ENCODE measurements at regions not wholly inside any gene's neighbourhood (a gene's known extent, or its start where the extent isn't known, plus 50 kb on each side); places are given as distances from the start of the nearest gene placed in this dataset.
"Not testable (repeated sequence)": the region's sequence is repeated elsewhere in the genome, so short reads cannot be mapped to it uniquely, and the experiment has no call there.

DNA sequence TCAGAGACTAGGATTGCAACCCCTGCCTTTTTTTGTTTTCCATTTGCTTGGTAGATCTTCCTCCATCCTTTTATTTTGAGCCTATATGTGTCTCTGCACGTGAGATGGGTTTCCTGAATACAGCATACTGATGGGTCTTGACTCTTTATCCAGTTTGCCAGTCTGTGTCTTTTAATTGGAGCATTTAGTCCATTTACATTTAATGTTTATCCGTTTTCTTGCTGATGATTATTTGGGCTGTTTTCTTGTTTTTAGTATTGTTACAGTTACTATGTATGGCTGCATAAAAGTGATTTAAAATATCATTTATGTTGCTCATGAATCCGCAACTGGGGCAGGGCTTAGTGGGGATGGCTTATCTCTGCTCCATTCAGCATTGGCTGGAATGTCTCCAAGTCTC, 228.2 kb upstream of the RPS23 start:
- DNase-seq (ENCODE audit: low read depth, low spot score): not testable (repeated sequence)

DNA sequence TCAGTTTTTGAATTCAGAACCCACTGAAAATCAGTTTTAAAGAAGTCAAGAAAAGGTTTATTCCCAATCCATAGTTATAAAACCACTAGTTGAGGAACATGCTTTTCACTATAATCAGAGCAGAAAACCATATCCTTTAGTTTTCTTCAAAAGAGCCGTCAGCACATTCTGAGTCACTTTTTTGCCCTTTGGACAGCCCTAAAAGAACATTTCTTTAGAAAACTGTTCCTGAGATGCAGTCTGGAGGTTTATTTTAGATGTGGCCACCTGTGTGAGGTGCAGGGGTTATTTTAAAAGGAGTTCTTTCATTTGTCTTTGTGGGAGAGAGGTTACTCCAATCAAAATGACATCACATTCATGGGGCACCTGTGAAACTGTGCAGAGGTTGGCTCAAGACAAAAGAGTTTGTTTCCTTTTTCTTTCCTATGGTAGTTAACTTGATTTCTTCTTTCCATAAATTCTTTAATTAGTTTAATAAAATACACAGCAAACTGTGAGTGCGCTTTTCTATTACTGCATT, 221.6 kb upstream of the RPS23 start:
- DNase-seq (ENCODE audit: low read depth, low spot score): no peak

DNA sequence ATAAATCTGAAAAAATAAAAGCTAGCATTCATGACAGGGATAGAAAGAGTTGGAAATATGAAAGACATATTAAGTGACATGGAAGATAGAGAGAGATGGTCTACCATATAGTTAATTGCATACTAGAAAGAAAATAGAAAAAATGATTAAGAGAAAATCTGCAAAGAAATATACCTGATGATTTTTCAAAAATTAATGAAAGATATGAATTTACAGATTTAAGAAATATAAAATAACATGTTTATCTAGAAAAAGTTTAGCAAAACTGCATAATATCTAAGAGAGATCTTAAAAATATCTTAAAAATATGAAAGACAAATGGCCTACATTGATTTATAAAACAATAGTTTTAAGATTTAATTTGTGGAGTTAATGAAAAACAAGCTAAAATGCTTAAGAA, 219.1 kb upstream of the RPS23 start:
- no peak for DNase-seq (ENCODE audit: low read depth, low spot score)

DNA sequence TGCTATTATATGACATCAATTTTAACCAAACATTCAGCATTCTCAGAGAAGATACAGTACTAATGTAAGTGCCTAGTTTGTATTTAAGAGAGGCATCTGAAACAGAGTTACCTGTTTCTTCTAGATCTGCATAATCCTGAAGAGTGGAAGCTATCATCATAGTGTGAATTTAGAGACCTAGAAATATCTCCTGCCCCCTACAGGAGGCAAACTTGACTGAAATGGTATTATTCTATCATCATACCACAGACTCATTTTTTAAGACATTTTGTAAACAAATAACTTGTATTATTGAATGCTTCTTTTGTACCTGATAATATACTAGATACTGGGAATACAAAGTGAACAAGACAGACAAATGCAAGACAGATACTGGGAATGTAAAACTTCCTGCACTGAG, 216.8 kb upstream of the RPS23 start:
- DNase-seq (ENCODE audit: low read depth, low spot score): no peak

DNA sequence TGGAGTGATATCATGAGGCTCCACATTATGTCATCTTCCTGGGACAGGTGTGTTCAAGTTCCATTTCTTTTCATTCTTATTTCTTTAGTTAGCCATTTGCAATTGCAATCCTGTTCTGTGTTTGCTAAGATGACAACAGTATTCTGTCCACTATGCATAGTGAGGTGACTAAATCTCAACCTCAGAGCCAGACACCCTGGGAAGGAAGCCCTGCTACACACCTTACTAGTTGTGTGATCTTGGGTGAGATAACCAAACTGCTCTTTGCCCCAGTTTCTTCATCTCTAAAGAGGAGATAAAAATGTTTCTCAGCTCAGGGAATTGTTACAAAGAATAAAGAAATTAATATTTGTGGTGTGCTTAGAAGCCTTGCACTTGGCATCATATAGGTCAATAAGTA, 215.1 kb upstream of the RPS23 start:
- no peak for DNase-seq (ENCODE audit: low read depth, low spot score)

DNA sequence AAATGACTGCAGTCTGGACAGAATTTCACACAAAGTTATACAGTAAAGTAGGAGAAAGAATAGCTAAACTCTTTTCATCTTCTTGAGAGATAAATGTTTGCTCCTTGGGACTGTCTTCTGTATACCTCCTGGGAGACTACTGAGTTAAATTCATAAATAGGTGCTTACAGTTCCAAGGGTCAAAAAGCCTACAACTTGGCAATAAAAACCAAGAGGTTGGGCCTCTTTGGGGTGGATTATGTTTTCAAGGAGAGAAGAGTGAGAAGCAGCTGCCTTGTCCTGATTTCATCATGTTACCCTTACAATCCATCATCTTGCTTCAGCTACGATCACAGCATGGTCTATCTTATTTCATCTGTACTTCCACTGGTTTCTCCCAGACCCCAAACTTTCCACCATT, 213.2 kb upstream of the RPS23 start:
- DNase-seq (ENCODE audit: low read depth, low spot score): no peak

DNA sequence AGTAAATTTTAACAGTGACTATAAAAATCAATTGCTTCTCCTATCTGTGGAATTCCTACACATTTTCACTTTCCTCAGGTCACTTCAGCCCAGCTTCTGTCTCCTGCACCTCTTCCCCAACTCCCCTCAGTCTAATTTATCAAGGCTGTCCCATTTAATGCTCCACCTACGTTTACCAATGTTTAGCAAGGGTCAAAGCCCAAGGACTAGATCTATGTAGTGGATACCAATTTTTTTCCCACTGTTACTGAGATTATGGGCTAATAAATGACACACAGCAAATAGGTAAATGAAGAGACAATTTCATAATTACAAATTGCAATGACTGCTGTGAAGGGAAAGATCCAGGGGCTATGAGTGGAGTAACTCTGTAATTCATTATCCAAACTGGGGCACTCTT, 211.5 kb upstream of the RPS23 start:
- no peak for DNase-seq (ENCODE audit: low read depth, low spot score)

DNA sequence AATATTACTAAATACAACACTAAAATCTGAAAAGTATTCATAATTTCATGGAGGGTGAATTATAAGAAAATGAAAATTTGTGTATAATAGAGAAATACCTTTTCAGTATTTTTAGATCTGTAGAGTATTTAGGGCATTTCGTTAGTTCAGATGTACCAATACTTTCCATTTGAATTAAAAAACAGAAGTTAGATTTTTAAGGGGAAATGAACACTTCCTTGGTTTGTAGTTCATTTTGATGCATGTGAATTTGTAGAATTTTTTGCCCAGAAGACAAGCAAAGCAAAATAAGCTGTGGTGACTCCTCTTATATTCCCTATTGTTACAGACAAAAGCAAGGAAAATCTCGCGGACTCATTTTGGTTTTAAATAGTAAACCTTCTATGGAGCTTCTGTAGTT, 209.0 kb upstream of the RPS23 start:
- no peak for DNase-seq (ENCODE audit: low read depth, low spot score)

DNA sequence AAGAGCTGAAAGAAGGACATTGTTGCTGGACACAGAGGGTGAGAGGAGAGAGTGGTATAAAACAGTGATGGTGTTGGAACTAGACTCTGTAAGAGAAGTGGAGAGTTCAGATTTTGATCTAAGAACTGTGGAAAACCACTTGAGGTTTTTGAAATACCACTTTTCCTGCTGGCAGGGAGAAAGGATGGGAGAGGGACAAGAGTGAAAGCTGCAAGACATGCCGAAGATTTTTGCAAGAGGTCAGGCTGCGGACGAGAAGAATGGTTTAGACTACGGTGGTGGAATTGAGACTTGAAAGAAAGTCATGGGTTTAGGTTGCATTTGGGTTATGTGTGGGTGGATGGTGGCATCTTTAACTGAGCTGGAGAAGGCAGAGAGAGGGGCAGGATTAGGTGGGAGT, 202.2 kb upstream of the RPS23 start:
- no peak for DNase-seq (ENCODE audit: low read depth, low spot score)

DNA sequence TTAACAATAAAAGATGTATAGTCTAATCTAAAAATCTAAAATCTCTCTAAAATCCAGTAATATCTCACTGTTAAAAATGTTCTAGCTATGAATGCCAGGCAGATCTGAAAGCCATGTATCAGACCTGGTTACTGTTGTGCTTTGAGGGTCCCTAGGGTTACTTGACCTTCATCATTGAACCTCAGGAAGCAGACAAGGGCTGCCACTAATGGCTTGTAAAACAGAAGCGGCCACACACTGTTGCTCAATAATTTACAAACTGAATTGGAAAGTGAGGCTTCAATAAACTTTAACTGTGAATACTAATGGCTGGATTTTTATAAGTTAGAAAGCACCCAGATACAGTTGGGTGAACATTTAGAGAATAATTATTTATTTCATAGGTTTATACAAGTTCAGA, 198.0 kb upstream of the RPS23 start:
- no peak for DNase-seq (ENCODE audit: low read depth, low spot score)

DNA sequence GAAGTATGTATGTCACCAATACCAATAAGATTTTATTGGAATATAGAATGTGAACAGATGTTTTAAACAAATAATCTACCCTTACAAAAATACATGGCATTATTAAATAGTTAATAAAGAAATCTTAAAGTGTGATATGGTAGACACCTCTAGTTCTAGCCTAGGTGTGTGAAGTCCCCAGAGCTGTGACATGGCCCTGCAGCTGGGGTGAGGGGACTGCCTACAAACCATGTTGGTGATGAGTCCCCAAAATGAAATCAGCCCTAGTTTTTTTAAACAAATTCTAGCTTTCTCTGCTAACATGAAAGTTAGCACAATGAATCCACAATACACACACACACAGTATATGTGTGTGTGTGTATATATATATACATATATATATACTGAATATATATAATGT, 195.1 kb upstream of the RPS23 start:
- DNase-seq (ENCODE audit: low read depth, low spot score): no peak

DNA sequence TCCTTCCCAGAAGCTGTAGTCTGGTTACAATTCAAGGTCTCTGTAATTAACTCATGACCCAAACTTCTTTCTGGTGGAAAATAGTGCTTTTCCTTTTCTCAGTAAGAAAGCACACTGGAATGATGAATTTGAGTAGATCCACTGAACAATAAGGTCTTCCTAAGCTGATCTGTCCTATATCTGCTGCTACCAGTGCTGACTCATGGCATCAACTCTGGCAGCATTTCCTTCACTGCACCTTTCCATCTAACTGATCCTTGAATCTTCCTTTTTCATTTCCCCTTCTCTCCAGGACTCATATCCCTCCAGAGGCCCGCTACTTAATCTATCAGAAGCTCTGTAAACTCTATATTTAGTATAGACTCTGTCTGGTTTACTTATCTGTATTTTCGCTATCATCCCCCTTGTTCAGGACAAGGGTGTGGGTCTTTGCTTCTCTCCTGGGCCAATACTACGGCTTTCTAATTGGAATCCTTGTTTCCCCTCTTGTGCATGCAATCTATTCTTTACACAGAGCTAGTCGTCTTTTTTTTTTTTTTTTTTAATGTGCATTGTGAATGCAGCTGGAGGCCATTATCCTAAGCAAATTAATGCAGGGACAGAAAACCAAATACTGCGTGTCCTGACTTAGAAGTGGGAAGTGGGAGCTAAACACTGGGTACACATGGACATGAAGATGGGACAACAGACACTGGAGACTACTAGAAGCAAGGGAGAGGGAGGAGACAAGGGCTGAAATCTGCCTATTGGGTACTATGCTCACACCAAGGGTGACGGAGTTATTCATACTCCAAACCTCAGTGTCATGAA, 192.2 kb upstream of the RPS23 start:
- no peak for DNase-seq (ENCODE audit: low read depth, low spot score)

DNA sequence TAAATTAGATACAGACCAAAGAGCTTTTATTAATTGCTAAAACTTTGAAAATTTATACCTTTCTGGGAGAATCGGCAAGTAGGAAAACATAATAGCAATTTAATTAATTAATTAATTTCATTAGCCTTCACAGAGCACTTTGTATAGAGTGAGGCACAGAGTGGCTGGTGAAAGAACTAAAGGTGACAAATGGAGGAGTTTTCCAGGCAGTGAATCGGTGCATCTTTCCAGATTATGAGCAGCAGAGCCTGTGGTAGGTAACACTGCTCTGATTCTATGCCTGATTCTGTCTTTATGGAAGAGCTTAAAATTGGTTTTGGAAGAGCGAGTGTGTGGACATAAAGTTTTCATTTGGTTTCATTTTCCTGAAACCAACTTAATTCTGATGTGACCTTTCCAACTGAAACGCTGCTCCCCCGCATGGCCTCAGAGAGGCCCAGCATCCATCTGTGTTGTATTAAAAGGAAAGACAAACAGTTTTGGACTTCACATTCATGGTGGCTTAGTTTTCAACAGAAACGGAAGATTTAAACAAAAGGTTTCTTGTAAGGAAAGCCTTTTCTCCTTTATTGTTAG, 188.9 kb upstream of the RPS23 start:
- DNase-seq (ENCODE audit: low read depth, low spot score): peak; percentile 52

DNA sequence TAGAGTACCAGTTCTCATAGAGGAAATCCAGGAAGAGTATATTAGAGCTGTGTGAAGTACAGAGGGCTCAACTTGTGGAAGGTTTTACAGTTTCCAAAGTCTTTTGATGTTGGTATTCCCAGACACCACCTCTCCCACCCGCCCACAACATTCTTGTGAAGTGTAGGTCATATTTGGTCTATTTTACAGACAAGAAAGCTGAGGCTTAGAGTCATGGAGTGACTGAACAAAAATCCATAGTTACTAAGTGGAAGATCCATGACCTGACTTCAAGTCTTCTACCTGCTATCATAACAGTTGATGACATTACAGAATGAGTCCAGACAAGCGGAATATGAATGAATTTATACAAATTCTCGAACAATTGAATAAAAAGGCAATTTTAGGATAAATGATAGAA, 187.1 kb upstream of the RPS23 start:
- no peak for DNase-seq (ENCODE audit: low read depth, low spot score)

DNA sequence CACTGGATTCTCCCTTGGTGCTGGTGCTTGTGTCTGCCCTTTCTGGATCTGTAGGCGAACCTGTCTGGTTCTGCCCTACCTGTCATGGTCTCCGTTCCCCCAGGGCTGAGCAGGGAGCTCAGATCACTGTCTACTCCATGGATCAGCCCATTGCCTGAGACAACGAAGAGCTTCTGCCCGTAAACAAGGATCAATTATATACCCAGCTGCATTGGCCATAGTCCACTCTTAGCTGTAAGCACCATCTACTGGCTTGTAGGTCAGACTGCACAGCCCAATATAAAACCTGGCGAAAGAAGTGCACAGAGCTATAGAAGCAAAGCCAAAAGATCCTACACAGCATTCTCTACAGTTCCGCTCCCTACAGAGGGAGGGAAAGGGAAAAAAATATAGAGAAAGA, 181.5 kb upstream of the RPS23 start:
- DNase-seq (ENCODE audit: low read depth, low spot score): no peak

DNA sequence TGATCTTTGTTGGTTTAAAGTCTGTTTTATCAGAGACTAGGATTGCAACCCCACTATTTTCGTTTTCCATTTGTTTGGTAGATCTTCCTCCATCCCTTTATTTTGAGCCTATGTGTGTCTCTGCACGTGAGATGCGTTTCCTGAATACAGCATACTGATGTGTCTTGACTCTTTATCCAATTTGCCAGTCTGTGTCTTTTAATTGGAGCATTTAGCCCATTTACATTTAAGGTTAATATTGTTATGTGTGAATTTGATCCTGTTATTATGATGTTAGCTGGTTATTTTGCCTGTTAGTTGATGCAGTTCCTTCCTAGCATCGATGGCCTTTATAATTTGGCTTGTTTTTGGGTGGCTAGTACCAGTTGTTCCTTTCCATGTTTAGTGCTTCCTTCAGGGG, 177.2 kb upstream of the RPS23 start:
- DNase-seq (ENCODE audit: low read depth, low spot score): not testable (repeated sequence)

DNA sequence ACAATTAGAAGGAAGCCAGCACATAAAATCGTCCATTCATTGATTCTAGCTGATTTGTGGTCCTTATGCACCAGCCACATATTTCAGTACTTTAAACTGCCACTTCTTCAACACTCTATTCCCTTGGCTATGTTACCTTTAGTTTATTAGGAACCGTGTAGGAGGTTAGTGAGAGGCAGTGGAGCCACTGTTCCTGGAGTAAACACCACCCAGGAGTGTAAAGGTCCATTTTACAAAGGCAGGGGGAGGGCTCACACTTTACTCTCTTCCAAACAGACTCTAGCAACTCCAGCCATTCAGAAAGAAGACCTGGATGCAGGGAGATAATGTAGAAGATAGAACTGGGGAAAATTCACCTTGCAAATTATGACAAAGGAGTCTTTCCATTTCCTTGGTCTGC, 170.2 kb upstream of the RPS23 start:
- DNase-seq (ENCODE audit: low read depth, low spot score): no peak

DNA sequence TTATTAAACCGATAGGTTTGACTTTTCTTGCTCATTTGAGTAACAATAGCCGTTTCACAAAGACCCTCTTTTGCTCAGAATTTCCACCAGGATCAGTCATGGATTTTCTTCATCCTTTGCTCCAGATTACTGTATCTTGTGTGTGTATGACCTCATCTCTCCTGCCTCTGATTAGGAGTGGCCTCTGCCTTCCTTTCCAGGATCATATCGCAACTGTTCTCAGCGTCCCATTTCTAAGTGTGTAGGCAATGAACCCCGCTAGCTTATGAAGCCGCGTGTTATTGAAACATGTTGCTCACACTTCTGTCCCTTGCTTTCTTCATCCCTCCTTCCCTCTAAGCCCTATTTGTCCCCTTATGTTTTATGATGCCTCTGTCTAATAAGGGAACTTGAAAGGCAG, 169.8 kb upstream of the RPS23 start:
- no peak for DNase-seq (ENCODE audit: low read depth, low spot score)

DNA sequence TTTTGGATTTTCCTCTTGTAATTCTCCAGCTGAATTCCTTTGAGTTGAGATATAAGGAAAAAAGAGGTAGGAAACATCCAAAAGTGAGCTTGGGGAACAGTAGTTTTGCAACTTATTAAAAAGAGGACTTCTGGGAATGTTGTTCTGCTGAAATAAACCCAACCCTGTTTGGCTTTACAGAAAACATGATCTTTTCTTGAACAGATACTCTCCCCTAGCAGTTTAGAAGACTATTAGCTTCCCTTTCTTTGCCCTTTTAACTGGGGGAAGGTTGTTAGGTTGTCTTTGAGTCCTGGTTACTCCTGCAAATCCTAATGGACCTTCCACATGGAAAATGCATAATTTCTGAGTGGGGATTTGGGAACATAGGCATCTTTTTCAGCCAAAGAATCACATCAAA, 168.7 kb upstream of the RPS23 start:
- DNase-seq (ENCODE audit: low read depth, low spot score): no peak

DNA sequence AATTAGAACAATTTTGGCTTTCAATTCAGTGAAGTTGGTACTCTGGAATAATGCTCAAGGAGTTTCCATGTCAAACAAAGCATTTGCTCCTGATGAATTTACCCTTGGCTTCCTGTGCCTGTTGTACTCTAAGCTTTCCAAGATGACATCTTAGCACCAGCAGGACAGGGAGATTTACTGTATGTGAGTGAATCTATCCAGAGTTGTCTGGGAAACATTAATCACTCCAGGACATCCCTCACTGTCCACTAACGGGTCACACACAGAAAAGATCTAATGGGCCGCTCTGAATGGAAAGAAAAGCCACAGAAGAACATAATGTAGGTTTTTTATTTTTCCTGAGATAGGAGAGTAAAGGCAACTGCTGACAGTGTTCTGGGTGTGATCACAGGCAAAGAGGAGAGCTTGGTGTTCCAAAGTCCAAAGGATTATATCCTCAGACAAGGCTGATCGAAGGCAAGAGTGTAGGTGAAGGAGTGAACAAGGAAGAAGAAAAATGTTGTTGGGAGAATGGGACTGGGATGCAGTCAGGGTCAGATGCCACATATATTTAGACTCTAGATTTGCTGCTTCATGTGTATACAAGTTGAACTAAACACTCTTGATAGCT, 167.7 kb upstream of the RPS23 start:
- no peak for DNase-seq (ENCODE audit: low read depth, low spot score)

DNA sequence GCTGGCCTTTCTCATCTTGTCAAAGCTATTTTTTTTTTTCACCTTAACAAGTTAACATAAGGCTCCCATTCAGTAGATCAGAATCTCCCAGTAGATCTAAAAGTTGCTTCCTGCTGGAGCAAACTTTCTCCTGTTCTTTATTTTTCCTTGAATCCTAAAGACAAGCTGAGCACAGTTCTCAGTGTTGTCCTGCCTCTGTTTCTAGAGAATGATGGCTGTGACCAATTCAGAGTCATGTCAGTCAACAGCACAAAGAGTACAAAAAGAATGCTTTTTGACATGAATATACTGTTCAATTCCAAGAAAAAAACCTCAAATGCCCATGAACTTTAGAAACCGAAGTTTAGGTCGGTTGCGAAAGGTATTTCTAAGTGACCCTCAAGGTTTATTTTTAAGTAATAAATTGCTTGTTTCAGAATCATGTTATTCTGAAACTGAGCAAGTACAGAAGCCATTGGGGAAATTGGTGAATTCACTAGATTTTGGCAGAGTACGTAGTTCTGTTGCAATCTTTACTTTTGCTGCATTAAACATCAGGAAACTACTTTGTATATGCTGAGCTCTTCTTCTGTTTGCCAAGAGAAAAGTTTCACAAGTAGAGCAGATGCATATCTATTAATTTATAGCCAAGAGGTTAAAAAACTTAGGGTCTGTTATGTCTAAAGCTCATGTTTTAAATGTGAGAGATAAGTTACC, 161.7 kb upstream of the RPS23 start:
- no peak for DNase-seq (ENCODE audit: low read depth, low spot score)

DNA sequence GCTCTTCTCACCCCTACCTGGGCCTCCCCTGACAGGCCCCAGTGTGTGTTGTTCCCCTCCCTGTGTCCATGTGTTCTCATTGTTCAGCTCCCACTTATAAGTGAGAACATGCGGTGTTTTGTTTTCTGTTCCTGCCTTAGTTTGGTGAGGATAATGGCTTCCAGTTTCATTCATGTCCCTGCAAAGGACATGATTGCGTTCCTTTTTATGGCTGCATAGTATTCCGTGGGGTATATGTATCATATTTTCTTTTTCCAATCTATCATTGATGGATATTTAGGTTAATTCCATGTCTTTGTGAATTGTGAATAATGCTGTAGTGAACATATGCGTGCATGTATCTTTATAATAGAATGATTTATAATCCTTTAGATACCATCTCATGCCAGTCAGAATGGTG, 159.4 kb upstream of the RPS23 start:
- DNase-seq (ENCODE audit: low read depth, low spot score): not testable (repeated sequence)
